AG04450 (cell line): ENCODE measurements at regions not wholly inside any gene's neighbourhood (a gene's known extent, or its start where the extent isn't known, plus 50 kb on each side); places are given as distances from the start of the nearest gene placed in this dataset.

ENCODE experiments used
- CTCF ChIA-PET: fragments of 300-600, 350-600 bp; formaldehyde crosslinking; extraction: SDS; loops from one replicate; lab custom pipeline; 2022; ENCODE audit warnings: antibody characterized with exemption, inconsistent platforms; lab: Charles Lee
- POLR2A ChIA-PET: fragments of 350-600 bp; formaldehyde crosslinking; extraction: SDS; loops from one replicate; lab custom pipeline; 2021; ENCODE audit warnings: antibody characterized with exemption, inconsistent platforms; lab: Yijun Ruan, JAX
- DNase-seq: peaks from one replicate; pipeline ENCODE4 v3.0.0-alpha.2; 2011; ENCODE audit warnings: low read depth, low spot score
- H3K27ac ChIP-seq: one replicate; pipeline ENCODE4 v1.5.1; 2012; ENCODE audit warnings: low read depth, low read length, control low read depth
- H3K27me3 ChIP-seq: one replicate; pipeline ENCODE4 v1.6.0; 2012; ENCODE audit warnings: low read length; ENCODE audit not compliant: control insufficient read depth, insufficient read depth
- H3K4me3 ChIP-seq: 2 replicates; pipeline ENCODE4 v1.5.1; 2011; ENCODE audit warnings: mild to moderate bottlenecking, low read depth, low read length, control low read depth
- H3K9me3 ChIP-seq: 2 replicates; pipeline ENCODE4 v1.5.1; 2012; ENCODE audit warnings: low read length; ENCODE audit not compliant: control insufficient read depth, insufficient read depth
- TF ChIP-seq, protein P1 (sequence below): IDR thresholded peaks from 2 replicates; pipeline ENCODE4 v1.5.1; 2011; ENCODE audit warnings: low read depth, low read length, control low read depth, inconsistent platforms

DNA sequence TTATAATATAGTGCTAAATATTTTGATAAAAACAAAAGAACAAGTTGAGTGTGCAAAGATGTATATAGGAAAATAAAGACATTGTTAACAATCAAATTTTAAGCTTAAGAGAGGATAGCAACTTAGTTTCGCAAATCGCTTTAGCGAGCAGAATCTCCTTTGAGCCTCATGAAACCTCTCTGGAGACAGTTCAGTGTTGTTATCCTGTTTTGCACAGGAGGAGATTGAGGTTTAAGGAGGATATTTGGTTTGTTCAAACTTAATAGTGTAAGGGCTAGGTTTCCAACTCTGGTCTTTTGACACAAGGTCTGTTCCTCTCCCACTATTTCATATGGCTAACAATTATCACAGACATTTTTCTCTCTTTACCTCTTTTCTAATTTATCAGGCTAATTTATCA is 1848.5 kb upstream of the TENM3 start:
- Histone ChIP-seq H3K4me3 (no peak overlapping the region), H3K27ac (no peak overlapping the region), H3K9me3 (no peaks in the 10 kb centered on the region), H3K27me3 (no peaks in the 10 kb centered on the region)
- POLR2A ChIA-PET: no interaction called here
- TF ChIP-seq, protein P1, sequence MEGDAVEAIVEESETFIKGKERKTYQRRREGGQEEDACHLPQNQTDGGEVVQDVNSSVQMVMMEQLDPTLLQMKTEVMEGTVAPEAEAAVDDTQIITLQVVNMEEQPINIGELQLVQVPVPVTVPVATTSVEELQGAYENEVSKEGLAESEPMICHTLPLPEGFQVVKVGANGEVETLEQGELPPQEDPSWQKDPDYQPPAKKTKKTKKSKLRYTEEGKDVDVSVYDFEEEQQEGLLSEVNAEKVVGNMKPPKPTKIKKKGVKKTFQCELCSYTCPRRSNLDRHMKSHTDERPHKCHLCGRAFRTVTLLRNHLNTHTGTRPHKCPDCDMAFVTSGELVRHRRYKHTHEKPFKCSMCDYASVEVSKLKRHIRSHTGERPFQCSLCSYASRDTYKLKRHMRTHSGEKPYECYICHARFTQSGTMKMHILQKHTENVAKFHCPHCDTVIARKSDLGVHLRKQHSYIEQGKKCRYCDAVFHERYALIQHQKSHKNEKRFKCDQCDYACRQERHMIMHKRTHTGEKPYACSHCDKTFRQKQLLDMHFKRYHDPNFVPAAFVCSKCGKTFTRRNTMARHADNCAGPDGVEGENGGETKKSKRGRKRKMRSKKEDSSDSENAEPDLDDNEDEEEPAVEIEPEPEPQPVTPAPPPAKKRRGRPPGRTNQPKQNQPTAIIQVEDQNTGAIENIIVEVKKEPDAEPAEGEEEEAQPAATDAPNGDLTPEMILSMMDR: no peak
- CTCF ChIA-PET: no interaction called here
- DNase-seq: no peak

DNA sequence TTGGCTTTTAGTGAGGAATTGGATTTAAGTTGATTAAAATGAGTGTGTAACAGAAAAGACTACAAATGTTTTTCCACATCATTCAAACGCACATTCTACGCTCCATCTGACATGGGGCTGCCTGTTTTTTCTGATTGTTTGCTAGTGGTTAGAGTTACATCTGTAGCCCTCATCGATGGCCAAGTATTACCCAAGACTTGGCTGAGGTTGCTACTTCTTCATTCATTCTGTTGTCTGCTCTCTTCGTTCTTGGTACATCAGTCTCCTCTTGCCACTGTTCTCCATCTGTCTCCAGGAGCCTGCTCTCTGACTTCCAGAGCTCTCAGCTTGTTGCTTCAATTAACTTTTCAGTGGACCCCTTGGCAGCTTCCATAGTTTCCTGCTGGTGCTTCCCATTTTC is 1844.6 kb upstream of the TENM3 start:
- H3K9me3 ChIP-seq: no peaks in the 10 kb centered on the region; the same call in 1 of the 2 replicates
- TF ChIP-seq, protein P1: no peak
- H3K27me3 ChIP-seq: no peaks in the 10 kb centered on the region
- DNase-seq: no peak
- CTCF ChIA-PET: no interaction called here
- POLR2A ChIA-PET: no interaction called here
- no peak overlapping the region for H3K4me3 ChIP-seq
- no peak overlapping the region for H3K27ac ChIP-seq

DNA sequence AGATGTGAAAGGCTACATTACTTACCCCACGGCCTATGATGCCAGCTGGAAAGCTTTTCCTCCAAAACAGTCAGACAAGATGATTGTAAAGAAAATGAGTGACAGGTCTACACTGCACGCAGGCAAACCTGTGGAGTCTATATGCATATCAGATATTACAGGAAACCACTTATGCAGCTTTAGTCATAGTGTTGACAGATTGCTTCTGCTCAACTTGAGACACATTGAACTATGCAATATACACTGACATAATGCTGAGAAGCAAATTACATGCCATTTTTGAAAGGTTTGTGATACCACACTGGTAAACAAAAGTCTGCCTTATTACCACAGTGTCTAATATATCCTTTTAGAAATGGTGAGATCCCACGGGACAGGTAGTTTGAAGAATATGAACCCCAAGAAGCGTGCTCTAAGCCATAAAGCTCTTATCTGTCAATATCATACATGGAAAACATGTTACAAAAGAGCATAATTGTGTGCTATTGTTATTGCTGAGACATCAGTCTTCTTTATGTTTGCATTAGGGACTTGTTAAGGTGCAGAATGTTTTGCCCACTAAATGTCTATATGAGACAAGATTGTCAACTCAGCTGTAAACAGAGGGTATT is 1835.8 kb upstream of the TENM3 start:
- CTCF ChIA-PET: no interaction called here

DNA sequence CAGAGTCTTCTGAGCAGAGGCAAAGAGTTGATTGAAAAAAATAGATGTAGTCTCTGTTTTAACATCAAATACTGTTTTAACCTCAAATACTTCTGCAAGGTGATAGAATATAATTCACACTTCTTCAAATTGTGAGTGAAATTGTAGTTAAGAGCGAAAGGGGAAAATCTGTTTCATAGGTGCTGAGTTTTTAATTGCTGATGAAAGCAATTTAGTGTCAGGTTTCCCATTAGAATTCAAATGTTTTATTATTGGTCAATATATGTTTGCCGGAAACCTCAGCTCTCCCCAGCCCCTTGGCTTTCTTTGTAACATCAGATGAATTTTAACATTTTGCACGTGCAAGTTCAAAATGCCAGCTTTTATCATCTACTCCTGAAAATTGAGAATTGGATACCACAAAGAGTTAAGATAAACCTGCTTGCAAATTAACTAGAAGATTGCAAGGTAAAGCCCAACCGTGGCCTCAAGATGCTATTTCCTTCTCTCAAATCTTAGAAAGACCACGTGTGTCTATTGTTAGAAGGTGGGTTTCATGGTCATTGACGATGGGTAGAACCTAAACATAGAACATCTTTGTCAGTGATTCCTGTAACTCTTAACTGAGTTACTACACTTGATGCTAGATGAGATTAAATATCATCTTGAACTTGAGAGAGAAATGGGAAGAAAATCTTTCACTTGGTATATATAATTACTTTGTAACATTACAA is 1824.2 kb upstream of the TENM3 start:
- CTCF ChIA-PET: interaction anchor here (0.7 kb wide), 1 partner anchor 15 kb away, joined by 3 read pairs; no protein-coding TSS in a partner anchor
- H3K4me3 ChIP-seq: no peak overlapping the region
- POLR2A ChIA-PET: no interaction called here
- H3K27ac ChIP-seq: no peak overlapping the region
- TF ChIP-seq, protein P1: no peak
- no peaks in the 10 kb centered on the region for H3K27me3 ChIP-seq
- no peaks in the 10 kb centered on the region for H3K9me3 ChIP-seq
- DNase-seq: no peak

More for the DNA sequence above, 1835.8 kb upstream of the TENM3 start:
- DNase-seq: no peak
- TF ChIP-seq, protein P1: no peak
- H3K4me3 ChIP-seq: no peak overlapping the region
- POLR2A ChIA-PET: no interaction called here
- H3K27me3 ChIP-seq: no peaks in the 10 kb centered on the region
- H3K9me3 ChIP-seq: no peaks in the 10 kb centered on the region
- H3K27ac ChIP-seq: no peak overlapping the region

DNA sequence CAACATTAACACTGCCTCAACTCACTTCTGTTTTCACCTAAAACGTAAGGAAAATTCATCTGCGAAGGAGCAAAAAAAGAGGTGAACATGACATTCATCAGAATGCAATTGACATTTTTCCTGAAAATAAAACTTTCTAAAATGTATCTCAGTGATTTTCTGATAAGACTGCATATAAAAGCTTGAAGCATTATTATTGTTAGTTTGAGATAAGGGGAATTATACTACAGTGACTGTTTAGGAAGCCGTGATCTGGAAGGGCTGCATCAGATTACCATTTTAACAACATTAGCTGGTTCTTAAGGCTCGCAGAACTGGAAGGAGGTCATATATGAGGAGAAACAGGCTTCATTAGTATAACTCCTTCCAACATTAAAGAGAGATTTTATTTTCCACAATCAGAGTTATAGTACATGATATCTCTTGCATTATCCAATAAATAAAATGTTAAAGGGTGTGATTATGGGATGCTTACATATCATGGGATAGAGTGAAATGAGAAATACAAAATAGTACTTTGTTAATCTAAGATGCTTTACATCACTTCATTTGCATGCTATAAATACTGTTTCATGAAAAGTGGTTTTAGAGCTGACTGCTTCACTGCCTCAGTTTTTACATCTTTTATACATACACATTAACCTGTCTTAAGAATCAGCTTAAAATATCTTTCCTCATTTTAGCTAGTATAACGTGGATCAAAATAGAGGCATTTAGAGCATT is 1820.1 kb upstream of the TENM3 start:
- no peaks in the 10 kb centered on the region for H3K27me3 ChIP-seq
- CTCF ChIA-PET: no interaction called here
- H3K9me3 ChIP-seq: no peaks in the 10 kb centered on the region
- no peak overlapping the region for H3K27ac ChIP-seq
- DNase-seq: no peak
- POLR2A ChIA-PET: no interaction called here
- TF ChIP-seq, protein P1: no peak
- H3K4me3 ChIP-seq: no peak overlapping the region
